PC-3 (cell line): ENCODE measurements at regions not wholly inside any gene's neighbourhood (a gene's known extent, or its start where the extent isn't known, plus 50 kb on each side); places are given as distances from the start of the nearest gene placed in this dataset.

Experiments used
- ATAC-seq: fragments of 200-7000 bp; cut with Tn5 transposase; 2 replicates; pipeline ENCODE4 v1.9.1; 2020; ENCODE audit warnings: mild to moderate bottlenecking, moderate library complexity
- BruUV-seq: library from RNA; stranded (reverse); fragments of 400-500 nt; replicated peaks from 2 replicates; lab custom pipeline; 2021; lab: Mats Ljungman, UMichigan
- CTCF ChIA-PET: fragments of 300-600 bp; sonication (Branson Sonifier 250); formaldehyde crosslinking; loops from one replicate; lab custom pipeline; 2022; ENCODE audit warnings: antibody characterized with exemption; lab: Charles Lee
- POLR2A ChIA-PET: fragments of 300-600 bp; sonication (Branson Sonifier 250); formaldehyde crosslinking; loops from one replicate; lab custom pipeline; 2022; ENCODE audit warnings: antibody characterized with exemption; ENCODE audit not compliant: unreplicated experiment; lab: Charles Lee
- DNase-seq: peaks from one replicate; pipeline ENCODE4 v3.0.0-alpha.2; 2015
- H2AFZ ChIP-seq: fragments of 300-600 bp; sonication (generic); 2 replicates; pipeline ENCODE4 v1.6.0; 2016; ENCODE audit warnings: antibody characterized with exemption, low read length
- H3F3A ChIP-seq: fragments of 300-600 bp; sonication (generic); one replicate; pipeline ENCODE4 v1.6.0; 2017; ENCODE audit warnings: antibody characterized with exemption, low read length, control low read depth, mild to moderate bottlenecking; ENCODE audit not compliant: unreplicated experiment
- H3K27ac ChIP-seq: fragments of 300-600 bp; sonication (generic); 2 replicates; pipeline ENCODE4 v1.5.1; 2016; ENCODE audit warnings: mild to moderate bottlenecking, low read length
- H3K27me3 ChIP-seq: fragments of 300-600 bp; sonication (generic); 2 replicates; pipeline ENCODE4 v1.6.1; 2016; ENCODE audit warnings: low read length, mixed read lengths
- H3K36me3 ChIP-seq: fragments of 300-600 bp; sonication (generic); 2 replicates; pipeline ENCODE4 v1.6.1; 2016; ENCODE audit warnings: low read depth, mixed run types, low read length, mixed read lengths
- H3K4me1 ChIP-seq: fragments of 300-600 bp; sonication (generic); 2 replicates; pipeline ENCODE4 v1.5.1; 2016; ENCODE audit warnings: low read length; ENCODE audit not compliant: insufficient read depth
- H3K4me2 ChIP-seq: fragments of 300-600 bp; sonication (generic); 2 replicates; pipeline ENCODE4 v1.6.0; 2016; ENCODE audit warnings: low read length
- H3K4me3 ChIP-seq: fragments of 300-600 bp; sonication (generic); 2 replicates; pipeline ENCODE4 v1.5.1; 2016; ENCODE audit warnings: mild to moderate bottlenecking, low read length, mixed read lengths
- H3K79me2 ChIP-seq: fragments of 300-600 bp; sonication (generic); 2 replicates; pipeline ENCODE4 v1.6.1; 2017; ENCODE audit warnings: low read length, mixed read lengths
- H3K9ac ChIP-seq: fragments of 300-600 bp; sonication (generic); 2 replicates; pipeline ENCODE4 v1.6.0; 2016; ENCODE audit warnings: mild to moderate bottlenecking, low read length
- H3K9me2 ChIP-seq: fragments of 300-600 bp; sonication (generic); replicated peaks from 2 replicates; pipeline ENCODE4 v1.6.1; 2016; ENCODE audit warnings: mixed run types, low read length, mixed read lengths
- H3K9me3 ChIP-seq: fragments of 300-600 bp; sonication (generic); 2 replicates; pipeline ENCODE4 v1.6.1; 2016; ENCODE audit warnings: low read length, mixed read lengths
- H4K20me1 ChIP-seq: fragments of 300-600 bp; sonication (generic); 2 replicates; pipeline ENCODE4 v1.6.1; 2016; ENCODE audit warnings: low read length, mixed read lengths
- CTCF ChIP-seq: fragments of 300-600 bp; sonication (generic); conservative IDR thresholded peaks from 2 replicates; pipeline ENCODE4 v1.5.1; 2017; ENCODE audit warnings: antibody characterized with exemption, low read depth, mild to moderate bottlenecking, low read length
- EZH2 ChIP-seq: fragments of 300-600 bp; sonication (generic); IDR thresholded peaks from one replicate; pipeline ENCODE4 v1.6.1; 2017; ENCODE audit warnings: antibody characterized with exemption, mild to moderate bottlenecking, low read length; ENCODE audit not compliant: unreplicated experiment
- EZH2phosphoT487 ChIP-seq: fragments of 300-600 bp; sonication (generic); IDR thresholded peaks from 2 replicates; pipeline ENCODE4 v1.6.1; 2018; ENCODE audit warnings: mild to moderate bottlenecking, antibody characterized with exemption, low read length, borderline replicate concordance
- intact Hi-C: fragments of 100-400 bp; cut with micrococcal nuclease; formaldehyde crosslinking; loops from 2 replicates; pipeline ENCODE4 v1.9.0; 2023

- ChIA-PET POLR2A (no interaction called here), CTCF (no interaction called here)
- TF ChIP-seq EZH2 (no peak), EZH2phosphoT487 (no peak), CTCF (no peak)
- no peak for DNase-seq
- no TSS peak for BruUV-seq
- ATAC-seq = no peak
- Histone ChIP-seq H3K79me2 (no peaks in the 10 kb centered on the region), H3K9me3 (no peaks in the 10 kb centered on the region), H3F3A (no peaks in the 10 kb centered on the region), H3K4me2 (no peak overlapping the region), H3K9me2 (no peaks in the 10 kb centered on the region), H3K4me3 (no peak overlapping the region), H3K27me3 (peaks cover 28% of the 10 kb centered on the region), H3K36me3 (no peaks in the 10 kb centered on the region), H3K4me1 (no peaks in the 10 kb centered on the region), H3K27ac (no peak overlapping the region), H2AFZ (no peak overlapping the region), H3K9ac (no peak overlapping the region), H4K20me1 (no peaks in the 10 kb centered on the region)
- intact Hi-C loops = no loop called here
Observed at GRCh38 chr13:97726664-97727280, 226.7 kb upstream of the IPO5 start.

- no peaks in the 10 kb centered on the region for H3F3A ChIP-seq
- ATAC-seq (no peak), DNase-seq (no peak)
- no TSS peak for BruUV-seq
- POLR2A ChIA-PET = no interaction called here
- TF ChIP-seq CTCF (no peak), EZH2 (no peak), EZH2phosphoT487 (no peak)
- H3K4me2 ChIP-seq = no peak overlapping the region
- intact Hi-C loops = no loop called here
- no peak overlapping the region for H3K27ac ChIP-seq
- no peaks in the 10 kb centered on the region for H3K79me2 ChIP-seq
- no peaks in the 10 kb centered on the region for H3K9me2 ChIP-seq
- no peaks in the 10 kb centered on the region for H3K36me3 ChIP-seq
- H3K4me1 ChIP-seq = no peaks in the 10 kb centered on the region
- no peak overlapping the region for H2AFZ ChIP-seq
- no peak overlapping the region for H3K9ac ChIP-seq
- H3K27me3 ChIP-seq = peaks cover 28% of the 10 kb centered on the region
- no peaks in the 10 kb centered on the region for H3K9me3 ChIP-seq
- H3K4me3 ChIP-seq = no peak overlapping the region
- CTCF ChIA-PET = no interaction called here
- H4K20me1 ChIP-seq = no peaks in the 10 kb centered on the region
Observed at GRCh38 chr13:97727991-97728390, 225.5 kb upstream of the IPO5 start.

- no peak overlapping the region for H3K27ac ChIP-seq
- no peaks in the 10 kb centered on the region for H3F3A ChIP-seq
- no peaks in the 10 kb centered on the region for H3K9me3 ChIP-seq
- no peaks in the 10 kb centered on the region for H3K9me2 ChIP-seq
- ATAC-seq (no peak), DNase-seq (no peak)
- TF ChIP-seq EZH2phosphoT487 (no peak), CTCF (no peak), EZH2 (no peak)
- intact Hi-C loops = no loop called here
- no peaks in the 10 kb centered on the region for H4K20me1 ChIP-seq
- no peak overlapping the region for H3K4me2 ChIP-seq
- H2AFZ ChIP-seq = no peak overlapping the region
- H3K9ac ChIP-seq = no peak overlapping the region
- H3K27me3 ChIP-seq = peaks cover 34% of the 10 kb centered on the region
- H3K79me2 ChIP-seq = no peaks in the 10 kb centered on the region
- H3K4me1 ChIP-seq = no peaks in the 10 kb centered on the region
- no peak overlapping the region for H3K4me3 ChIP-seq
- ChIA-PET CTCF (no interaction called here), POLR2A (no interaction called here)
- H3K36me3 ChIP-seq = no peaks in the 10 kb centered on the region
- no TSS peak for BruUV-seq
Observed at GRCh38 chr13:97736436-97736835, 217.0 kb upstream of the IPO5 start.
